Stimulated activated CD4-positive, alpha-beta T cell treated with anti-CD3 and anti-CD28 coated beads, Interleukin-1b, Interleukin-23, amount 100 ng/mL, for 4 hours (primary cell): ENCODE measurements at regions not wholly inside any gene's neighbourhood (a gene's known extent, or its start where the extent isn't known, plus 50 kb on each side); places are given as distances from the start of the nearest gene placed in this dataset.

ENCODE experiments used
- DNase-seq, 2 donors: peaks; one replicate each; pipeline ENCODE4 v3.0.0-alpha.2; 2020; ENCODE audit warnings: low read depth in 2 of 2

GRCh38 chr18:2304378-2305175 lies 266.7 kb downstream of the METTL4 start:
- DNase-seq, result no peak

GRCh38 chr18:2306606-2307005 lies 264.7 kb downstream of the METTL4 start:
- no peak for DNase-seq

DNA sequence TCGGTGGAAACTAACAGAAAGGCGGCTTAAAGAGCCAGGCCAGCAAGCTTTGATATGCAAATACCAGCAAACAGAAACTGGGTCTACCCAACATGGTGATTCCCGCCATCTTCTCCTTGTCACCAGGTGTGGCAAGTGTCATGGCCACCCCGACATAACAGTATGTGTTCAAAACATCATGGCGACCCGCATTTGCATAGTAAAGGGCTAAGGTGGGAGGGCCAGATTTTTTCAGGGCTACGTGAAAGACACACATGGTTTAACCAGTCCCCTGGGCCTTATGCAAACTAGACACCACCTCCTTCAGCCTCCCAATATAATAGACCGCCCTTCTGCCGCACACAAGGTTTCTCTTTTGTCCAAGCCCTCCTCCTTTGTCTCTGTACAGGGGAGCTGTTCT lies 260.4 kb downstream of the METTL4 start:
- DNase-seq, result no peak

DNA sequence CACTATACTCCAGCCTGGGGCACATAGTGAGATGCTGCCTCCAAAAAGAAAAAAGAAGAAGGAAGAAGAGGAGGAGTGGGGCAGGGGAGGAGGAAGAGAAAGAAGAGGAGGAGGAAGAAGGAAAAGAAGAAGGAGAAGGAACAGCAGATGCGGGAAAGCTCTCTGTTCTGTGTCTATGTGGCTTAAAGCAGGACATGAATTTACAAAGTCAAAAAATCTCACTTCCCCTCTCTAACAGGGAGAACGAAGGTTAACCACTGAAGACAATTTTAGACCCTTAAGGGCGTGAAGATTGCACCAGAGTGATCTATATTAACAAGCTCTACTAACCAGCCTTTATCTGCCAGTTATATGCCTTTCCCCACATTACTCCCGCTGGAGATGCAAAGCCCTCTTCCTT lies 258.9 kb downstream of the METTL4 start:
- DNase-seq, result no peak

DNA sequence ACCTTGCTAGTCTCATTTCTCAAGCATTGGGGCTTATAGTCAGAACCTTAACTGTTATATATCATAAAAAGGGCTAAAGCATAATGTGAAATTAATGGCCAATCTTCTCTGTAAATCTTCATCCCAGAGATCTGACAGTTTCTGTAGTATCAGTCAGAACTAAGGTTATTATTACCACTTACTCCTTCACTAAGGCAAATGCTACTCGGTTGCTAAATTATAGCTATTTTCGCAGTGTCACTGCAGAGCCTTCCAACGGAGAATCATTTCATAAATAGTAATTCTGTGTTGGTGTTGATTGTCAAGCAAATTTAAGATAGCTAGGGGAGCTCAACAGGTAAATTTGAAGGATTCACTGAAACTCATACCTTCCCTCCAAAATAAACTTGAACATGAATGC lies 258.0 kb downstream of the METTL4 start:
- DNase-seq, result no peak

DNA sequence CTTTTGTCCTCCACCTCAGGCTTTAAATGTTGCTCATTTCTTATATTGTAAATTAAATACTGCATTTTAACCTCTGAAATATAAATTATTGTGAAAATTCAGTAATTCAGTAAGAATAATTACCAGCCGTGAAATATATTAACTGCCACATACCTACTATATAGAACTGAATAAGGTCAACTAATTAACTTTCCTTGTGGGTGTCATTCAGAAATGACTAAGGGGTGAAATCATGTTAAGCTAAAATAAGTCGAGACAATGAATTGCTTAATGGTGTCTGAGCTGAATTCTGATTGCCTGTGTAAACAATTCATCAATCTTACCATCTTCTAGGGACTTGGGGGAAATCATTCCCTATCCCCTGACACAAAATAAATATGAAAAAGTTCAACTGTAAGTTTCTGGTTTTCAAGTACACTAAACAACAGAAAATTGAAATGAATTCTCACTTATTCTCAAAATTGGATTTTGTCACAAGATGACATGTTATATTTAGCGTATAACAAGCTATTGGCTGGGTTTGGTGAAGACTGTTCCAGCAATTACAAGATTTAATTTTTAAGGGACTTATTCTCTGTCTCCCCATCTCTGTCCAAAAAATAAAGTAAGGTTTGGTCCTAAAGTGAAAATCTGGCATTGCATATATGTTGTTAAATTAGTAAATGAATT lies 255.1 kb downstream of the METTL4 start:
- DNase-seq, result no peak

DNA sequence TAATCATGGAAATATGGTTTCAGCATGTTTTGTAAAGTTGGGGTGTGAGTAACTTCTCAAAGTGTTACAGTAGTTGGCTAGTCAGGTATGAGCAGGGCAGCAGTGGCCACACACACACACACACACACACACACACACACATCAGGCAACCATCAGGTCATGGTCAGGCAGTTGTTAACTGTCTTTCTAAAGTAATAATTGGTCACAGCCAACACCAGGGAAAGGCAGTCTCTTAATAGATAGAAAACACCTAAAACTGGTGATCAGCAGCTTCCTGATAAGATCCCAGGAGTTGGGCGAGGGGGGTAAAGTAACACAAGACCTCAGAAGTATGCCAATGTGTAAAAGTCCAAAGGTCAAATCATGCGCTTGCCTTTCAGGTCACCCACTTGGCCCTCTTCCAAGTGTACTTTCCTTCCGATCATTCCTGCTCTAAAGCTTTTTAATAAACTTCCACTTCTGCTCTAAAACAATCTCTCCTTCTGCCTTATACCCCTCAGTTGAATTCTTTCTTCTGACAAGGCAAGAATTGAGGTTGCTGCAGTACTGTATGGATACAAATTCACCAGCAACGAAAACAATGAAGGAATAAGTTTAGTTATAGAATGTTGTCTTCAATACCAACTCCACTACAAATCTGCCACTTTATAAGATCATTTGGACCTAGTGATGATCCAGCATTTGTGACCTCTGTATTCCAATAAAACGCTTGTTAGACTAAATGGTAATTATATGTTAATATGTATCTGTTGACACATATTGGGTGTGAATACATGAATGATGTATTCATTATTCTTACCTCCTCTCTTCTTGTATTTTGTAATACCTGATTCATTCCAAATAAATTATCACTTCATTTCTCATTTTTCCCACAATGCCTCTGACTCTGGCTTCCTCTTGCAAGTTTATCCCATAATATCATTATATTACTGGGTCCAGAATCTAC lies 254.3 kb downstream of the METTL4 start:
- no peak for DNase-seq

GRCh38 chr18:2324459-2324858 lies 246.8 kb downstream of the METTL4 start:
- no peak for DNase-seq

- DNase-seq, result no peak
Measured at GRCh38 chr18:2325308-2325849, 245.9 kb downstream of the METTL4 start.

DNA sequence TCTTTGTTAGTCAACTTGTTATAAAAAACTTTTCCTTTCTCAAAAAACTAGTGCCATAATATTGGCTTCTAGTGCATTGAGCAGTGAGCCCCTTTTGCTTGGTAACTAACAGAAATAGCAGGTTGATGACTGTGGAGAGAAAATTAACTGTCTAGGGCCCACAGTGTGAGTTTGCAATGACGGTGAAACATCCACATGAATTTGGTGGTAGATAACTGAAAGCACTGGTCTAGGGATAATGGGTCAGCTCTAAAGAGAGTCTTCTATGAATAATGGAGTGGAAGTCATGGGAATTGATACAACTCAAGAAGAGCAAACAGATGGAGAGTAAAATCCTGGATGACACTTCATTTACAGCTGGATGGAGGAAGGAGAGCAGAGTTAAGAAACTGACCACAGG lies 245.4 kb downstream of the METTL4 start:
- DNase-seq, result no peak

DNA sequence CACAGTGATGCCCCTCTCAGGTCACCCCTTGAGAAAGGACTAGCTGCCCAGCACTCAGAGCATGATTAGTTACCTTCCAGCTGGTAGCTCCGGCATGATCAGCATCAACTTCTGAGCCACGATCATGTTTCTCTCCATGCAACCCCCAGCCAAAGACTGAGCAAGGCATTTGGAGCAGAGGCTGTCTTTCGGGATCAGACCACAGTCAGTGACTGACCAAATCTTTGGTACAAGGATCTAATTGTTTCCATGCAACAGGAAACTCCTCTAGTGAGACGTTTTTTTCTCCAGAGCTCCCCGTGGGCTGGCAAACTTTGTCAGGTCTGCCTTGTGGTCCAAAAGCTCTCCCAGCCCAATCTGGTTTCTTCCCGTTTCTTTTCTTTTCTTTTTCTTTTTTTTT lies 244.3 kb downstream of the METTL4 start:
- DNase-seq, result no peak

DNA sequence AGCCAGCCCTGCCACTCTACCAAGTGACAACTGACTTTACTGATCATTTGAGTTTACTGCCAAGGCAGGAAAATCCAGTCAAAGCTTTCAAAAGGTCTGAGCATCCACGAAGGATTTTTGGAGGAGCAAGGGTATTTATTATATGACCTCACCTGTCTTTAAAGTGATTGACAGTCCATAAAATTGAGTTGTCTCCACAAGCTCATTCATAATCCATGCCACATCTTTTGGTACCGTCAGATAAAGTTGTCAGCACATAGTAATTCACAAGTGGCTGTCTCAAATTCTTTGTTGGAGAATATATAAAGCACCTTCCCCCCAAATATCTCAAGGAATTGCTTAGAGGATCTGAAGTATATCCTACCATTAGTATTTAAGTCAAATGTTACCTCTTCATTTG lies 240.5 kb downstream of the METTL4 start:
- DNase-seq, result no peak

DNA sequence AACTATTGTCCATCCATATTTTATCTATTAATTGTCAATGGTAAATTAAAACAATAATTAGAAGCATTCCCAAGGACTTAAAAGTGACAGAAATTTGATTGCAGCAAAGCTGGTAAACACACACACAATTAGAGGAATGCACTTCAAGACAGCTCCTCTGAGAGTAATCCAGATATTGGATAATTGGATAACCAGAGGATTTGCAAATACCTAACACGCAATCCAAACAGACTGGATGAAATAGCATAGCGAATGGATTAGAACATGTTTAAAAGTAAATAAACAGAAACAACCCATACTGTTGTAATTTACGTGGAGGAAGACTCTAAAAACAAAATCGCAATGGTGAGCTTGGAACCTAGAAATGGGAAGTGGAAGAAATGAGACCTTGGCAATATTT lies 239.8 kb downstream of the METTL4 start:
- no peak for DNase-seq

DNA sequence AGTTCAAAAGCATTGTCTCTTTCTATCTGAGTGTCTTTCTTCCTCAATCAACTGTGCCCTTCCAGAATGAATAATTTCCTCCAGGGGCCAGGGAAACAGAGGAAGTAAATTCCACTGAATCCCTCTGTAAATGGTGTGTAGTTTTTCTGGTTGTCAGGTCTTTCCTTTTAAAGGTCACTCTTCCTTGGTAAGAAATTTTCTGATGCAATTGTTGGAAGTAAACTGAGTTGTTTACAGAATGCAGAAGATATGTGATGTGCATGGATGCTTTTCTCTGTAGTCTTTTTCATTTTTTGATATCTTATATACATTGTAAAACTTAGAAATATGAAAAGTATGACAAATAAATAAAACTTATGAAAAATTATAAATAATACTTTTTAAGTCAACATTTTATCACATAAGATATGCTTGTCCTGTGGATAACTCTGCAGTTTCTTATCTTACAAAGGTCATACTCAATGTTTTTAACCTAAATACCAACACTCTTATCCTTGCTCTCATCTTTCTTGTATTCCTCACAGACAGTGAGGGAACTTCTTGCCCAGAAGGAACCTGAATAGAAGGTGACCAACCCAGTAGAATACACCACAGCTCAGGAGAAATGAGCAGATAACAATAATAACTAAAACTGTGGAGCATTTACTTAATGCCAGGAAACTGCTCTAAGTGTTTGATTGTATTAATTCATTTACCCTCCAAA lies 234.5 kb downstream of the METTL4 start:
- no peak for DNase-seq

GRCh38 chr18:2337552-2338141 lies 233.7 kb downstream of the METTL4 start:
- DNase-seq, result peak; percentile 3 to 30

- no peak for DNase-seq
Measured at GRCh38 chr18:2338601-2339000, 232.7 kb downstream of the METTL4 start.

GRCh38 chr18:2340335-2340734 lies 231.0 kb downstream of the METTL4 start:
- no peak for DNase-seq

- no peak for DNase-seq
Measured at GRCh38 chr18:2348003-2348402, 223.3 kb downstream of the METTL4 start.

- DNase-seq, result no peak
Measured at GRCh38 chr18:2351126-2351850, 220.0 kb downstream of the METTL4 start.

DNA sequence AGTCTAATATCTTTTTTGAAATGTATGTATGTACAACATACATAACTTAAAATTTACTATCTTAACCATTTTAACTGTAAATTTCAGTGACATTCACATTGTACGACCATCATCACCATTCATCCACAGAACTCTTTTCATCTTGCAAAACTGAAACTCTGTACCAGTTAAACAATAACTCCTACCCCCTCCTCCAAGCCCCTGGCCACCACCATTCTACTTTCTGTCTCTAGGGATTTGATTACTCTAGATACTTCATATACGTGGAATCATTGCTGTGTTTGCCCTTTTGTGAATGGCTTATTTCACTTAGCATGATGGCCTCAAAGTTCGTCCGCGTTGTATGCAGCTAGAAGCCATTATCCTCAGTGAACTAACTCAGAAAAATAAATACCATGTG lies 217.0 kb downstream of the METTL4 start:
- no peak for DNase-seq
